SU-DHL-6 (cell line): ENCODE measurements at regions not wholly inside any gene's neighbourhood (a gene's known extent, or its start where the extent isn't known, plus 50 kb on each side); places are given as distances from the start of the nearest gene placed in this dataset.

Experiments
- H2AFZ ChIP-seq: fragments of 200-600 bp; sonication (generic); 2 replicates; pipeline ENCODE4 v1.6.1; 2014; ENCODE audit warnings: low read depth, mild to moderate bottlenecking, moderate library complexity, mixed read lengths, antibody characterized with exemption, low read length; ENCODE audit not compliant: severe bottlenecking
- H3F3A ChIP-seq: fragments of 200-600 bp; shearing (Covaris generic); 2 replicates; pipeline ENCODE4 v1.6.0; 2016; ENCODE audit warnings: antibody characterized with exemption, mild to moderate bottlenecking; ENCODE audit not compliant: insufficient read depth
- H3K27ac ChIP-seq: fragments of 200-600 bp; sonication (generic); 2 replicates; pipeline ENCODE4 v1.5.1; 2016; ENCODE audit warnings: low read depth, mild to moderate bottlenecking, low read length, moderate library complexity, mixed read lengths
- H3K27me3 ChIP-seq: fragments of 200-600 bp; sonication (generic), shearing (Covaris generic); 2 replicates; pipeline ENCODE4 v1.6.0; 2014; ENCODE audit warnings: mild to moderate bottlenecking, low read length
- H3K36me3 ChIP-seq: fragments of 200-600 bp; sonication (generic); 2 replicates; pipeline ENCODE4 v1.6.1; 2014; ENCODE audit warnings: mild to moderate bottlenecking, low read length, mixed read lengths
- H3K4me2 ChIP-seq: fragments of 300-600, 200-600 bp; shearing (Covaris generic), sonication (generic); 2 replicates; pipeline ENCODE4 v1.6.0; 2014; ENCODE audit warnings: low read length, low read depth, mild to moderate bottlenecking; ENCODE audit not compliant: poor library complexity, severe bottlenecking
- H3K4me3 ChIP-seq: fragments of 200-600 bp; sonication (generic); 2 replicates; pipeline ENCODE4 v1.5.1; 2014; ENCODE audit warnings: antibody characterized with exemption, low read length, mild to moderate bottlenecking, mixed read lengths; ENCODE audit not compliant: insufficient read depth, poor library complexity, severe bottlenecking
- H3K79me2 ChIP-seq: fragments of 200-600 bp; sonication (generic); 2 replicates; pipeline ENCODE4 v1.6.1; 2014; ENCODE audit warnings: mild to moderate bottlenecking, low read length, moderate library complexity; ENCODE audit not compliant: insufficient read depth
- H3K9ac ChIP-seq: fragments of 200-600 bp; sonication (generic); 2 replicates; pipeline ENCODE4 v1.7.0; 2014; ENCODE audit warnings: mild to moderate bottlenecking, low read length
- H3K9me2 ChIP-seq: fragments of 200-600 bp; sonication (generic); replicated peaks from 2 replicates; pipeline ENCODE4 v1.6.1; 2014; ENCODE audit warnings: low read length; ENCODE audit not compliant: insufficient read depth
- H3K9me3 ChIP-seq: fragments of 200-600 bp; sonication (generic); 2 replicates; pipeline ENCODE4 v1.6.1; 2014; ENCODE audit warnings: low read length, mixed read lengths; ENCODE audit not compliant: insufficient read depth
- H4K20me1 ChIP-seq: fragments of 200-600 bp; sonication (generic); 2 replicates; pipeline ENCODE4 v1.6.1; 2014; ENCODE audit warnings: low read depth, mild to moderate bottlenecking, antibody characterized with exemption, low read length, moderate library complexity, mixed read lengths
- EZH2phosphoT487 ChIP-seq: fragments of 200-600 bp; sonication (generic), shearing (Covaris generic); conservative IDR thresholded peaks from 2 replicates; pipeline ENCODE4 v1.6.1; 2018; ENCODE audit warnings: mild to moderate bottlenecking, antibody characterized with exemption, low read length, moderate library complexity, mixed read lengths
- TF ChIP-seq, protein P1 (sequence below): fragments of 200-600 bp; sonication (generic); IDR thresholded peaks from one replicate; pipeline ENCODE4 v1.5.1; 2017; ENCODE audit warnings: antibody characterized with exemption, mild to moderate bottlenecking, low read length, moderate library complexity; ENCODE audit not compliant: insufficient read depth, poor library complexity, severe bottlenecking

DNA sequence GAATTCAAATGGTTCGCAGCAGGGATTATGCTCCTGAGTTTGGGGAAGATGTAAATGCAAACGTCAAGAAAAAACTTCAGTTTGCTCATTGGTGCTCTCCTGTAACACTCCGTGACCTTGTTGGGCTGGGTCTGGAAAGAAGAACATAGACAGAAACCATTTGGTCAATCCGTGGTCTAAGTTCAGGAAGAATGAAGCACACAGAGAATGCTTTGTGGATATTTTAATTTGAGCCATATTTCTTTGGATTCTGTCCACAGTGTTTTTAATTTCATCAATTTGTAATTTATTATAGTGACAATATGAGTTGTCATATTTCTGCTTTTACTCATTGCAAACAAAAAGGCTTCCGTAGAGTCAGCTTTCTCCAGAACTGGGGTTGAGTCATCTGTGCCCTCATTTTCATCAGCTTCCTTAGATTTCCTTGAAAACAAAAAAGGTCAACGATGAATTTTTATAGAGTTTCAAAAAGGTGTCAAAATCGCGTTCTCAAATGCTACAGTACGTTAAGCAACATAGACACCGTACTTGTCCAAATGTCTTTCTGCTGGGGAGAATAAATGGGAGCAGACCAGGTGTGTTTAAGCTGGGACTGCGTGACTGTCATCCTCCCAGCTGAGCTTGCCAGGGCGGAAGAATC, 606.4 kb downstream of the RNF144A start:
- Histone ChIP-seq H3K36me3 (no peaks in the 10 kb centered on the region), H4K20me1 (no peaks in the 10 kb centered on the region), H3K79me2 (no peaks in the 10 kb centered on the region), H3K27ac (no peak overlapping the region), H3K9me3 (no peaks in the 10 kb centered on the region), H3K27me3 (no peaks in the 10 kb centered on the region), H3K9ac (no peak overlapping the region), H3K4me2 (no peak overlapping the region), H3K9me2 (no peaks in the 10 kb centered on the region), H2AFZ (no peak overlapping the region), H3F3A (no peaks in the 10 kb centered on the region), H3K4me3 (no peak overlapping the region)
- TF ChIP-seq, protein P1, sequence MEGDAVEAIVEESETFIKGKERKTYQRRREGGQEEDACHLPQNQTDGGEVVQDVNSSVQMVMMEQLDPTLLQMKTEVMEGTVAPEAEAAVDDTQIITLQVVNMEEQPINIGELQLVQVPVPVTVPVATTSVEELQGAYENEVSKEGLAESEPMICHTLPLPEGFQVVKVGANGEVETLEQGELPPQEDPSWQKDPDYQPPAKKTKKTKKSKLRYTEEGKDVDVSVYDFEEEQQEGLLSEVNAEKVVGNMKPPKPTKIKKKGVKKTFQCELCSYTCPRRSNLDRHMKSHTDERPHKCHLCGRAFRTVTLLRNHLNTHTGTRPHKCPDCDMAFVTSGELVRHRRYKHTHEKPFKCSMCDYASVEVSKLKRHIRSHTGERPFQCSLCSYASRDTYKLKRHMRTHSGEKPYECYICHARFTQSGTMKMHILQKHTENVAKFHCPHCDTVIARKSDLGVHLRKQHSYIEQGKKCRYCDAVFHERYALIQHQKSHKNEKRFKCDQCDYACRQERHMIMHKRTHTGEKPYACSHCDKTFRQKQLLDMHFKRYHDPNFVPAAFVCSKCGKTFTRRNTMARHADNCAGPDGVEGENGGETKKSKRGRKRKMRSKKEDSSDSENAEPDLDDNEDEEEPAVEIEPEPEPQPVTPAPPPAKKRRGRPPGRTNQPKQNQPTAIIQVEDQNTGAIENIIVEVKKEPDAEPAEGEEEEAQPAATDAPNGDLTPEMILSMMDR, result no peak
- TF ChIP-seq EZH2phosphoT487, result no peak

DNA sequence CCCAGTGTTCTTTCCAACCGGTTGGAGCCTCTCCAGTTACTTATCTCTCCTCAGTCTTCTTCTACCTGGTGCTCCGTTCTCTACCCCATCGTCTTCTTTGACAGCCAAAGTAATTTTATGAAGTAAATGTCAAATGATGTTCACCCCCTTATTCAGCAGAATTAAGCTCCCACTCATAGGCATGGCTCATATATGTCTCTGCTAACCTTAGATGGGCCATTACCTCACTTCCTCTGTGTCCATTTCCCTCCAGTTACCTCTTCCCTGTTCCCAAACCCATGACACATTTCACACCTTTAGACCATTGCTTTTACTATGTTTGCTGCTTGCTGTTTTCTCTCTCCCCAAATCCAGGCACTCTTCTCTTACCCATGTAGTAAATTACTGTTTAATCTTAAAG, 607.0 kb downstream of the RNF144A start:
- Histone ChIP-seq H3K9ac (no peak overlapping the region), H3K36me3 (no peaks in the 10 kb centered on the region), H4K20me1 (no peaks in the 10 kb centered on the region), H3K27ac (no peak overlapping the region), H3K9me3 (no peaks in the 10 kb centered on the region), H3K79me2 (no peaks in the 10 kb centered on the region), H3K9me2 (no peaks in the 10 kb centered on the region), H2AFZ (no peak overlapping the region), H3K4me3 (no peak overlapping the region), H3K4me2 (no peak overlapping the region), H3K27me3 (no peaks in the 10 kb centered on the region), H3F3A (no peaks in the 10 kb centered on the region)
- TF ChIP-seq, protein P1, result no peak
- TF ChIP-seq EZH2phosphoT487, result no peak

DNA sequence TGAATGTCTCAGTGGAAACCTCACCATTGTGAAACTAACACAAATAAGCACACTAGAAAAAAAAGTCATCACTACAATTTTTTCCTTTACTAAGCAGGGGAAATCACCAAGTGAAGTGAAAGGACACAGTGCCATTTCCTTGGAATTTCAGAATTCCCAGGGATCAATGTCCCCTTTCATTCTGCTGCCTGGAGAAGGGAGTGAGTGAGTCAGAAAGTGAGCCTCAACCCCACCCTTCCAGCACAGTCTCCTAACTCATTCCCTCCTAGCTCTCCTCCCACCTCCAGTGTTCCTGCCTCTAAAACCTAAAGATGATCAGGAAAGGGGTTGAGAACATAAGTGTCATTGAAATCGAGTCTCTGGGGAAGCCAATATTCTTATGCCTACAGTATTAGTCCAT, 608.5 kb downstream of the RNF144A start:
- Histone ChIP-seq H3K79me2 (no peaks in the 10 kb centered on the region), H3F3A (no peaks in the 10 kb centered on the region), H3K9me2 (no peaks in the 10 kb centered on the region), H3K27ac (no peak overlapping the region), H3K9me3 (peaks cover 8% of the 10 kb centered on the region; the same call in 1 of the 2 replicates), H4K20me1 (no peaks in the 10 kb centered on the region), H3K4me2 (no peak overlapping the region), H3K9ac (no peak overlapping the region), H2AFZ (no peak overlapping the region), H3K4me3 (no peak overlapping the region), H3K36me3 (no peaks in the 10 kb centered on the region), H3K27me3 (no peaks in the 10 kb centered on the region)
- no peak for TF ChIP-seq EZH2phosphoT487
- TF ChIP-seq, protein P1, result no peak
